ENCODE measurements at regions not wholly inside any gene's neighbourhood (a gene's known extent, or its start where the extent isn't known, plus 50 kb on each side); places are given as distances from the start of the nearest gene placed in this dataset.

DNA sequence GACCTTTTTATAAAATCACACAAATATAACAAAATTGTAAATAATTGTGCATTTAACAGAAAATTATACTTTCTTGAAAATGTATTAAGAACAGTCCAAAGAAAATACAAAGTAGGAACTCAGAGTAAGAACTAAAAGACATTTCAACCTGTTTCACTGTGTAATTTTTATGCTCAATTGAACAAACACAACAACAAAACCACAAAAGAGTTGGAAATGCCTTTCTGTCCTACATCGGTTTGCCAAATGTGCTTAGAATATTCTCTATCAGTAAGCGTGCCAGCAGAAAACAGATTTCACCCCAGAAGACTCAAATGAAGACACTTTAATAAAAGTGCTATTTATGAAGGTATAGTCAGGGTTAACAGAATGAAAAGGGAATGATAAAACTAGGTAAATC, 592.1 kb downstream of the PRELID2 start:
- no peak overlapping the region for H3K27ac ChIP-seq (ENCODE audit: low read depth, low read length)
- H3K4me1 ChIP-seq (ENCODE audit: control insufficient read depth, insufficient read depth, low read length) = no peaks in the 10 kb centered on the region
- H3K27me3 ChIP-seq (ENCODE audit: control insufficient read depth, insufficient read depth, low read length) = no peaks in the 10 kb centered on the region
- no peaks in the 10 kb centered on the region for H3K36me3 ChIP-seq (ENCODE audit: control insufficient read depth, insufficient read depth, low read length)
- no peak overlapping the region for H3K9ac ChIP-seq (ENCODE audit: low read length)
- no peak overlapping the region for H3K4me3 ChIP-seq (ENCODE audit: low read length)

DNA sequence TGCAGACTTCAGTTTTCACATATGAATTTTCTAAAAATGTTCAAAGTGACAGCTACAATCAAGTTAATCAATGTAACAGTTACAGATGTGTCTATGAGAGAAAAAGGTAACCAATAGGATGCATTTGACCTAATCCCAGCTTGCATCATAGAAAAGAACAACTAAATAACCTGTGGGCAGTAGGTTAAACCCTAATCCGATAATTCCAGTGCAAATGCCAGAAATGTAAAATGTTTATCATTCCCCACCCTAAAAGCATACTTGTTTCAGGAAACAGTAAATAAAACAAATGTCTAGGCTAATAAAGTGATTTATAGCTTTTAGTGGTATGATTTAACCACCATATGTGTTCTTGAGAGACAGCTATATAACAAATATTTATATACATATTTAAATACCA, 592.6 kb downstream of the PRELID2 start:
- no peaks in the 10 kb centered on the region for H3K36me3 ChIP-seq (ENCODE audit: control insufficient read depth, insufficient read depth, low read length)
- no peak overlapping the region for H3K4me3 ChIP-seq (ENCODE audit: low read length)
- no peak overlapping the region for H3K9ac ChIP-seq (ENCODE audit: low read length)
- H3K27me3 ChIP-seq (ENCODE audit: control insufficient read depth, insufficient read depth, low read length) = no peaks in the 10 kb centered on the region
- no peaks in the 10 kb centered on the region for H3K4me1 ChIP-seq (ENCODE audit: control insufficient read depth, insufficient read depth, low read length)
- H3K27ac ChIP-seq (ENCODE audit: low read depth, low read length) = no peak overlapping the region

DNA sequence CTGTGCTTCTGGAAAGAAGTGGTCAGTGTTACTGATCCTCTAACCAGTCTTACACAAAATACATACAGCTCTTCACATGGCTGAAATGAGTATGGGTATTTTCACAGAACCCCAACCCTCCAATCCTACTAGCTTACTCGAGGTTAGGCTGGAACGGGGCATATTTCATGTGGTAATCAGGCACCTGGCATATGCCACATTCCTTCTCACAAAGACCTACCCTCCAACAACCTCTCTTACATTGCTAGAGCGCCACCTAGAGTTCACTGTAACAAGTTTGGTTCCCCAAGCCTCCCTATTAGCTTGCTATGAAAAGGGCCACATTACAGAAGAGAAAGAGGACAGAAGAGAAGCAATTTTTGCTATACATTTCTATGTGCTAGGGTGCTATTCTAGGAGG, 597.3 kb downstream of the PRELID2 start:
- Histone ChIP-seq H3K9ac (ENCODE audit: low read length) (no peak overlapping the region), H3K36me3 (ENCODE audit: control insufficient read depth, insufficient read depth, low read length) (no peaks in the 10 kb centered on the region), H3K27me3 (ENCODE audit: control insufficient read depth, insufficient read depth, low read length) (no peaks in the 10 kb centered on the region), H3K27ac (ENCODE audit: low read depth, low read length) (no peak overlapping the region), H3K4me3 (ENCODE audit: low read length) (no peak overlapping the region), H3K4me1 (ENCODE audit: control insufficient read depth, insufficient read depth, low read length) (no peaks in the 10 kb centered on the region)

DNA sequence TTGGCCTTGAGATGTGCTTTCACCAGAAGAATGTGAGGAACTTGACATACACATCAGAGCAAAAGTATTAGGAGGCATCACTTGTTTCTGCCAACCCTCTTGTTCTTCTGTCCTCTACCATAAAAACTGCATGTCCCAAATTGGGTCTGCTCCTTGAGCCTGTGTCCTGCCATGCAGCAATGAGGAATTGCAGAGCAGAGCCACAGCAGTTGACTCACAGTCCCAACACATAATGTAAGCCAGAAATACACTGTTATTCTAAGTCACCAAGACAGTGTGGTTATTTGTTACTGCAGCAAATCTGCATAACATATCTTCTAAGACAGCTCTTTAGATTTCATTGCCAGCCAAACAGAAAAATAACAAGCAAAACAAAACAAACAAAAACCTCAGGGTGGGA, 598.2 kb downstream of the PRELID2 start:
- Histone ChIP-seq H3K36me3 (ENCODE audit: control insufficient read depth, insufficient read depth, low read length) (no peaks in the 10 kb centered on the region), H3K4me1 (ENCODE audit: control insufficient read depth, insufficient read depth, low read length) (no peaks in the 10 kb centered on the region), H3K27ac (ENCODE audit: low read depth, low read length) (no peak overlapping the region), H3K9ac (ENCODE audit: low read length) (no peak overlapping the region), H3K27me3 (ENCODE audit: control insufficient read depth, insufficient read depth, low read length) (no peaks in the 10 kb centered on the region), H3K4me3 (ENCODE audit: low read length) (no peak overlapping the region)

DNA sequence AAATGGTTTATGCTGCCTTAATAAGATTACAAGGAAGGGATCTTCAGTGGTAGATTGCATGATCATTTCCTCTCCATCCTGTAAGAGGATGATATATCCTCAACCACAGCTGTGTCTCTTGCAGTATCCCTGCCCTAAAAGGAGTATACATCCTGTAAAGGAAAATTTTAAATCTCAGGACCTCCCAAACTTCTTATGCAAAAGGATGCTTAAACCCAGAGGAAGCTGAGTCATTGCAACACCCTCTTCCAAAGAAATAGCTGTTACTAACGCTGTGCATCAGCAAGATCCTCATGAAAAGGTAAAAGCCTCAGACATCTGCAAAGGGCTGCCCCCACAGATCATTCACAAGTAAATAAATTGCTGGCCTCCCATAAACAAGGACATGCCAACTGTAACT, 599.0 kb downstream of the PRELID2 start:
- H3K36me3 ChIP-seq (ENCODE audit: control insufficient read depth, insufficient read depth, low read length) = no peaks in the 10 kb centered on the region
- no peak overlapping the region for H3K4me3 ChIP-seq (ENCODE audit: low read length)
- no peaks in the 10 kb centered on the region for H3K4me1 ChIP-seq (ENCODE audit: control insufficient read depth, insufficient read depth, low read length)
- H3K27me3 ChIP-seq (ENCODE audit: control insufficient read depth, insufficient read depth, low read length) = no peaks in the 10 kb centered on the region
- no peak overlapping the region for H3K27ac ChIP-seq (ENCODE audit: low read depth, low read length)
- H3K9ac ChIP-seq (ENCODE audit: low read length) = no peak overlapping the region

DNA sequence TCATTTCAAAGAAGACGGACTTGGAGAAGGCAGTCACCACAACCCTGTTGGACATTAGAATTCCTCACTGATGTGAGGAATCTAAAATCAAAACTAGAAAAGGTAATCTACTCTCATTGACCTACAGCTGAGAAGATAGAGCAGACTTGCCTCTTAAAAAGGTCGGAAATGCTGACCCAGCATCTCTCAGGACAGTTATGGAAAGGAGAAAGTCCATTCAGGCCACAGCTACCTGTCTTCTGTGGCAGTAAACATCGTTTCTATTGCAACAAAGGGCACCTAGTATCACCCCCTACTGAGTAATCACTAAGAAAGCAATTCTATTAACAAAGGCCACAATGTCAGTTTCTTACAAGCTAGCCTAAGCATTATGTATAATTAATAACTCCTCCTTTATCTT, 601.7 kb downstream of the PRELID2 start:
- H3K4me1 ChIP-seq (ENCODE audit: control insufficient read depth, insufficient read depth, low read length) = no peaks in the 10 kb centered on the region
- no peaks in the 10 kb centered on the region for H3K36me3 ChIP-seq (ENCODE audit: control insufficient read depth, insufficient read depth, low read length)
- H3K9ac ChIP-seq (ENCODE audit: low read length) = no peak overlapping the region
- H3K27ac ChIP-seq (ENCODE audit: low read depth, low read length) = no peak overlapping the region
- no peaks in the 10 kb centered on the region for H3K27me3 ChIP-seq (ENCODE audit: control insufficient read depth, insufficient read depth, low read length)
- H3K4me3 ChIP-seq (ENCODE audit: low read length) = no peak overlapping the region

DNA sequence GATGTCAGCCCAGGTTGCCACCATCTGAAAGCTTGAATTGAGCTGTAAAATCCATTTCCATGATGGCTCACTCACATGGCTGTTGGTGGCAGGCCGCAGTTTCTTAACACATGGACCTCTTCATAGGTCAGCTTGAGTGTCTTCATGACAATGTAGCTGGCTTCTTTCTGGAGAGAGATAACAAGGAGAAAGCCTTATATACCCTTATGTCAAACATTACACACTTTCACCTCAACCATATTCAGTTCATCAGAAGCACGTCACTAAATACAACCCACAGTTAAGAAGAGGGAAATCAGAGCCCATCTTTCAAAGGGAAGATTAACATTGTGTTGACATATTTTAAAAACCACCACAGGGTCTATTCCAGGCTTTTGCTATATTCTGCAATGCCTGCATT, 604.4 kb downstream of the PRELID2 start:
- H3K9ac ChIP-seq (ENCODE audit: low read length) = no peak overlapping the region
- no peaks in the 10 kb centered on the region for H3K4me1 ChIP-seq (ENCODE audit: control insufficient read depth, insufficient read depth, low read length)
- no peaks in the 10 kb centered on the region for H3K36me3 ChIP-seq (ENCODE audit: control insufficient read depth, insufficient read depth, low read length)
- H3K27me3 ChIP-seq (ENCODE audit: control insufficient read depth, insufficient read depth, low read length) = no peaks in the 10 kb centered on the region
- no peak overlapping the region for H3K27ac ChIP-seq (ENCODE audit: low read depth, low read length)
- no peak overlapping the region for H3K4me3 ChIP-seq (ENCODE audit: low read length)

DNA sequence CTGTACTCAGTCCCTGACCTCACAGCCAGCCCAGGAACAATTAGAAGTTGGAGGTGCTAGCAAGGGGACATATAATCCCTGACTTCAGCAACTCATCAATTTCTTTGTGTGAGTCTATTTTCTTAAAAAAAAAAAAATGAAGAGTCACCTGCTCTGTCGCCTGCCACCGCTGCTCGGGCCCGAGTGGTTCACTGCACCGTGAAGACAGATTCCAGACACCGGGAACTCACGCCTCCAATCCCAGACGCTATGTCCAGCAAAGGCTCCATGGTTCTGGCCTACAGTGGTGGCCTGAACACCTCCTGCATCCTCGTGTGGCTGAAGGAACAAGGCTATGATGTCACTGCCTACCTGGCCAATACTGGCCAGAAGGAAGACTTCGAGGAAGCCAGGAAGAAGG, 606.6 kb downstream of the PRELID2 start:
- Histone ChIP-seq H3K4me3 (ENCODE audit: low read length) (no peak overlapping the region), H3K4me1 (ENCODE audit: control insufficient read depth, insufficient read depth, low read length) (no peaks in the 10 kb centered on the region), H3K27ac (ENCODE audit: low read depth, low read length) (no peak overlapping the region), H3K36me3 (ENCODE audit: control insufficient read depth, insufficient read depth, low read length) (no peaks in the 10 kb centered on the region), H3K9ac (ENCODE audit: low read length) (no peak overlapping the region), H3K27me3 (ENCODE audit: control insufficient read depth, insufficient read depth, low read length) (no peaks in the 10 kb centered on the region)

DNA sequence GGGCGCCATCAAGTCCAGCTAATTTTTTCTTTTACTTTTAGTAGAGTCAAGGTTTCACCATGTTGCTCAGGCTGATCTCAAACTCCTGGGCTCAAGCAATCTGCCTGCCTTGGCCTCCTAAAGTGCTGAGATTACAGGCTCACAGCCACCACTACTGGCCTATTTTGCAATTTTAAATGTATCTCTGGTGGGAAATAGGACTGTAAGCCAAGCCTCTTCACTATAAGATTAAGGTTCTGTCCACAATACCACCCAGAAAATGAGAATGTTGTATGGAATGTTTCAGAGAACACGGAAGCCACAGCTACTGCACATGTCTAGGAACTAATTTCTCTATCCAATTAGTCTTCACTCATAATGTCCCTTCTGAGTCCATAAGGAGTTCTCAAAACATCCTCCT, 607.3 kb downstream of the PRELID2 start:
- Histone ChIP-seq H3K27ac (ENCODE audit: low read depth, low read length) (no peak overlapping the region), H3K27me3 (ENCODE audit: control insufficient read depth, insufficient read depth, low read length) (no peaks in the 10 kb centered on the region), H3K36me3 (ENCODE audit: control insufficient read depth, insufficient read depth, low read length) (no peaks in the 10 kb centered on the region)

DNA sequence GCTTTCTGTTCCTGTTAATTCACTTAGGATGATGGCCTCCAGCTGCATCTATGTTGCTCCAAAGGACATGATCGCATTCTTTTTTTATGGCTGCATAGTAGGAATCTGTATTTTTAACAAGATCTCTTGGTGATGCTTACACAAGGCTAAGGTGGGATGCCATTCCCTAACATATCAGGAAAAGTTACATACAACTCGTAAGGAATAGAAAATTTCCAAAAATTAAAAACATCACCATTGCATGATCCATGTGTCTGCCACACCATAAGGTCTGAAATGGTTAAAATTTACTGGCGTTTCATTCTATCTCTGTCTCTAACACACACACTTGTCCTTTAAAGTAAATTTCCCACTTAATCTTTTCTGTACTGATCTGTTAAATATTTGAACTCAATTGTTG, 608.4 kb downstream of the PRELID2 start:
- no peak overlapping the region for H3K27ac ChIP-seq (ENCODE audit: low read depth, low read length)
- H3K36me3 ChIP-seq (ENCODE audit: control insufficient read depth, insufficient read depth, low read length) = no peaks in the 10 kb centered on the region
- H3K27me3 ChIP-seq (ENCODE audit: control insufficient read depth, insufficient read depth, low read length) = no peaks in the 10 kb centered on the region
- no peaks in the 10 kb centered on the region for H3K4me1 ChIP-seq (ENCODE audit: control insufficient read depth, insufficient read depth, low read length)
- H3K4me3 ChIP-seq (ENCODE audit: low read length) = no peak overlapping the region
- H3K9ac ChIP-seq (ENCODE audit: low read length) = no peak overlapping the region

More for the DNA sequence above, 607.3 kb downstream of the PRELID2 start:
- no peaks in the 10 kb centered on the region for H3K4me1 ChIP-seq (ENCODE audit: control insufficient read depth, insufficient read depth, low read length)
- H3K4me3 ChIP-seq (ENCODE audit: low read length) = no peak overlapping the region
- no peak overlapping the region for H3K9ac ChIP-seq (ENCODE audit: low read length)

DNA sequence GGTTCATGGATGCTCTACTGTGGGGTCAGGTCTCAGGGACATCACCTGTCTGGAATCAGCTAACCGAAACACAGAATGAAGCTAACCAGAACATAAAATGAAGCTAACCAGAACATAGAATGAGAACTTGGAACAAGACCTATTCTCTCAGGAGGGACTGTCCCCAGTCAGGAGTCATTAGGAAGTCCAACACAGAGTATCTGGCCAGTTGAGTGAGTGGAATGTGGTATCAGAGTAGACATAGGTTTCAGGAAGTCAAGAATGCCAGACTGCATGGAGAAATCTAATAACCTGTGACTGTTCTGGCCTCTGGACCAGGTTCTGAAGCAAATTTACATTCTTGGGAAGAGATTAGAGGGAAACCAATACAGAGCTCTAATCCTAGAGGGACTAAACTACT, 609.6 kb downstream of the PRELID2 start:
- Histone ChIP-seq H3K27ac (ENCODE audit: low read depth, low read length) (no peak overlapping the region), H3K4me1 (ENCODE audit: control insufficient read depth, insufficient read depth, low read length) (no peaks in the 10 kb centered on the region), H3K36me3 (ENCODE audit: control insufficient read depth, insufficient read depth, low read length) (no peaks in the 10 kb centered on the region), H3K27me3 (ENCODE audit: control insufficient read depth, insufficient read depth, low read length) (no peaks in the 10 kb centered on the region), H3K4me3 (ENCODE audit: low read length) (no peak overlapping the region), H3K9ac (ENCODE audit: low read length) (no peak overlapping the region)

DNA sequence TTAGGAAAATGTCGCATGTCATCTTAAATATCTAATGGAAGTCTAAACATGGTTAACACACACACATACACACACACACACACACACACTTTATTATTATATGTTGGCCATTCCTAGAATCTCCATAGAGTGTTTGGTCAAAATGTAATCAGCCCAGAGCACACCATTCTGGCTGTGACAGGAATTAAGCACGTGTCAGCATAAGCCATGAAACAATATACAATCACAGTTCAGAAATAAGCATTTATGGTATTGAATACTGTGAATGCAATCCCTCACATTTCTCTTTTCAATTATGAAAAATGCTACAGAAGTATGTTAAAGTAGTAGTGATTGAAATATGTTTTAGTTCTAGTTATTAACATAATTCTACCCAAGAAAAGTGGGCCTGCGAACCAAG, 611.6 kb downstream of the PRELID2 start:
- H3K9ac ChIP-seq (ENCODE audit: low read length) = no peak overlapping the region
- H3K4me1 ChIP-seq (ENCODE audit: control insufficient read depth, insufficient read depth, low read length) = no peaks in the 10 kb centered on the region
- H3K27ac ChIP-seq (ENCODE audit: low read depth, low read length) = no peak overlapping the region
- H3K4me3 ChIP-seq (ENCODE audit: low read length) = no peak overlapping the region
- H3K27me3 ChIP-seq (ENCODE audit: control insufficient read depth, insufficient read depth, low read length) = no peaks in the 10 kb centered on the region
- no peaks in the 10 kb centered on the region for H3K36me3 ChIP-seq (ENCODE audit: control insufficient read depth, insufficient read depth, low read length)

DNA sequence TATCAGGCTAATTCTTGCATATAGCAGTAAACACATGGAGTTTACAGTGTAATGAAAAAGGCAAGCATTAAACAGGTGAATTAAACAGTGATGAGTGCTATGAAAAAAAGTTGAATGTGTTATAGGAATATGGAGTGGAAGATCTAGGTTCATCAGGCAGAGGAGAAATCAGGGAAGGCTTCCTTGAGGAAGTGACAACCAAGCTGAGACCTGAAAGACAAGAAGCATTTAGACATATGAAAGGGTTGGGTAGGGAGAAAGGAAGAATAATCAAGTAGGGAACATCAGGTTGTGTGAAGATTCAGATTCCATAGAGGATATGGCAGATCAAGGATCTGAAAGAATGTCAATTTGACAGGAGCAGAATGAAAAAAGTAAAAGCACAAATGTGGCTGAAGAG, 612.5 kb downstream of the PRELID2 start:
- no peak overlapping the region for H3K27ac ChIP-seq (ENCODE audit: low read depth, low read length)
- no peaks in the 10 kb centered on the region for H3K36me3 ChIP-seq (ENCODE audit: control insufficient read depth, insufficient read depth, low read length)
- no peaks in the 10 kb centered on the region for H3K4me1 ChIP-seq (ENCODE audit: control insufficient read depth, insufficient read depth, low read length)
- no peaks in the 10 kb centered on the region for H3K27me3 ChIP-seq (ENCODE audit: control insufficient read depth, insufficient read depth, low read length)
- H3K4me3 ChIP-seq (ENCODE audit: low read length) = no peak overlapping the region
- no peak overlapping the region for H3K9ac ChIP-seq (ENCODE audit: low read length)

DNA sequence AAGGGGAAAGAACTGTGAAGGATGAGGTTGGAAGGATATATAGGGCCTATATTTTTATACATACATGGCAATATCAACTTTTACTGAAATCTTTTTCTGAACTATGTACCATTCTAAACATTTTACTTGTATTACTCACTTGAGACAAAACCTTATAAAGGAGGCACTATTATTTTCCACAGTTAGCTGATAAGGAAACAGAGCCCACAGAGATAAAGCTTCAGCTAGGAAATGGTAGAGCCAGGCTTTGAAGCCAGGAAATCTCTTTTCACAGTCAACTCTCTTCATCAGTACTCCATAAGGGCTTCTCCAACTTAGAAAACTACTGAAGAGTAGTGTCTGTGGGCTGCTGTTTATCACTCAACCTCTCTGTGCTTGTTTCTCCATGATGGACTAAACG, 613.7 kb downstream of the PRELID2 start:
- H3K4me1 ChIP-seq (ENCODE audit: control insufficient read depth, insufficient read depth, low read length) = no peaks in the 10 kb centered on the region
- H3K27ac ChIP-seq (ENCODE audit: low read depth, low read length) = no peak overlapping the region
- no peak overlapping the region for H3K9ac ChIP-seq (ENCODE audit: low read length)
- H3K36me3 ChIP-seq (ENCODE audit: control insufficient read depth, insufficient read depth, low read length) = no peaks in the 10 kb centered on the region
- H3K27me3 ChIP-seq (ENCODE audit: control insufficient read depth, insufficient read depth, low read length) = no peaks in the 10 kb centered on the region
- no peak overlapping the region for H3K4me3 ChIP-seq (ENCODE audit: low read length)

Measured in rectal smooth muscle tissue (tissue), 1 donor.